Astrocyte of the cerebellum (primary cell): ENCODE measurements at regions not wholly inside any gene's neighbourhood (a gene's known extent, or its start where the extent isn't known, plus 50 kb on each side); places are given as distances from the start of the nearest gene placed in this dataset.

Source experiments
- DNase-seq: peaks from one replicate; pipeline ENCODE4 v3.0.0-alpha.2; 2011; ENCODE audit warnings: low read depth
- H3K4me3 ChIP-seq: 2 replicates; pipeline ENCODE4 v1.5.1; 2011; ENCODE audit warnings: mild to moderate bottlenecking, low read depth, low read length, moderate library complexity
- CTCF ChIP-seq: IDR thresholded peaks from 2 replicates; pipeline ENCODE4 v1.5.1; 2012; ENCODE audit warnings: low read length, low read depth, moderate library complexity, mild to moderate bottlenecking; ENCODE audit errors: missing control alignments
- in situ Hi-C: cut with HindIII; loops from 2 replicates; pipeline ENCODE4 v1.10.0; 2017; ENCODE audit warnings: low sequenced_read_pairs

- H3K4me3 ChIP-seq: no peak overlapping the region
- TF ChIP-seq CTCF: no peak
- no peak for DNase-seq
- in situ Hi-C loops: no loop called here
Measured at GRCh38 chr2:41216978-41217377, 765.1 kb upstream of the SLC8A1 start.

GRCh38 chr2:41222593-41222992 is 770.7 kb upstream of the SLC8A1 start:
- no peak overlapping the region for H3K4me3 ChIP-seq
- TF ChIP-seq CTCF: no peak
- no peak for DNase-seq
- in situ Hi-C loops: no loop called here

- no peak overlapping the region for H3K4me3 ChIP-seq
- in situ Hi-C loops: no loop called here
- no peak for TF ChIP-seq CTCF
Measured at GRCh38 chr2:41234093-41234492, 782.2 kb upstream of the SLC8A1 start.

GRCh38 chr2:41241325-41242000 is 789.6 kb upstream of the SLC8A1 start:
- TF ChIP-seq CTCF: no peak
- DNase-seq: no peak
- no peak overlapping the region for H3K4me3 ChIP-seq
- in situ Hi-C loops: no loop called here

More at GRCh38 chr2:41234093-41234492, 782.2 kb upstream of the SLC8A1 start:
- DNase-seq: no peak

- TF ChIP-seq CTCF: no peak
- in situ Hi-C loops: no loop called here
- no peak overlapping the region for H3K4me3 ChIP-seq
- DNase-seq: no peak
Measured at GRCh38 chr2:41242001-41242331, 790.1 kb upstream of the SLC8A1 start.

- no peak for TF ChIP-seq CTCF
- no peak for DNase-seq
- in situ Hi-C loops: no loop called here
- H3K4me3 ChIP-seq: no peak overlapping the region
Measured at GRCh38 chr2:41267929-41268659, 779.7 kb upstream of the PKDCC start.
